ENCODE measurements at regions not wholly inside any gene's neighbourhood (a gene's known extent, or its start where the extent isn't known, plus 50 kb on each side); places are given as distances from the start of the nearest gene placed in this dataset.
"Not testable (repeated sequence)": the region's sequence is repeated elsewhere in the genome, so short reads cannot be mapped to it uniquely, and the experiment has no call there.

- WGBS, result 95% methylated on average over 6 of the region's 6 CpGs
- not testable (repeated sequence) for H3K27ac ChIP-seq (ENCODE audit: low read depth, low read length); H3K4me1 ChIP-seq (ENCODE audit: insufficient read depth, low read length); H3K9me3 ChIP-seq (ENCODE audit: insufficient read depth, low read depth, low read length); H3K27me3 ChIP-seq (ENCODE audit: insufficient read depth, low read length); H3K4me3 ChIP-seq (ENCODE audit: low read length); H3K36me3 ChIP-seq (ENCODE audit: insufficient read depth, low read length); H3K9ac ChIP-seq (ENCODE audit: low read depth, low read length)
These were observed 103.3 kb downstream of the DEFB131A start for GRCh38 chr4:9547470-9547869.

DNA sequence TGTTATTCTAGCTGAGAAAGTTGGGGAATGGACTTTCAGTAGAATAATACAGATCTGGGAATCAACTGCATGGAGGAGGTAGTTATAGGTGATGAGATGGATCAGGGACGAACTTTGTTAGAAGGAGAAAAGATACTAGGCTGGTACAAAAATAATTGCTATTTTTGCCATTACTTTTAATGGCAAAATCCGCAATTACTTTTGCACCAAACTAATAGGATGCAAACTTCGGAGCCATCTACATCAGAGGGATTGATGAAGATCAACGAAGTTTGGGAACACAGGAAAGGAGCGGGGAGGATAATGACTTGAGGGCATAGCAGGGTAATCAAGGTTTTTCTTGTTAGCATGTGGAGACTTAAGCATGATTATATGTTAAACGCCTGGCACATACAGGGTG is 111.9 kb downstream of the DEFB131A start:
- H3K9me3 ChIP-seq (ENCODE audit: insufficient read depth, low read depth, low read length); H3K4me1 ChIP-seq (ENCODE audit: insufficient read depth, low read length); H3K9ac ChIP-seq (ENCODE audit: low read depth, low read length); H3K27ac ChIP-seq (ENCODE audit: low read depth, low read length); H3K27me3 ChIP-seq (ENCODE audit: insufficient read depth, low read length); H3K36me3 ChIP-seq (ENCODE audit: insufficient read depth, low read length); H3K4me3 ChIP-seq (ENCODE audit: low read length): not testable (repeated sequence)
- WGBS, result 97% methylated on average over 6 of the region's 6 CpGs

GRCh38 chr4:9577869-9578268 is 133.7 kb downstream of the DEFB131A start:
- 68% methylated on average over 3 of the region's 3 CpGs for WGBS
- not testable (repeated sequence) for H3K4me1 ChIP-seq (ENCODE audit: insufficient read depth, low read length); H3K27ac ChIP-seq (ENCODE audit: low read depth, low read length)

DNA sequence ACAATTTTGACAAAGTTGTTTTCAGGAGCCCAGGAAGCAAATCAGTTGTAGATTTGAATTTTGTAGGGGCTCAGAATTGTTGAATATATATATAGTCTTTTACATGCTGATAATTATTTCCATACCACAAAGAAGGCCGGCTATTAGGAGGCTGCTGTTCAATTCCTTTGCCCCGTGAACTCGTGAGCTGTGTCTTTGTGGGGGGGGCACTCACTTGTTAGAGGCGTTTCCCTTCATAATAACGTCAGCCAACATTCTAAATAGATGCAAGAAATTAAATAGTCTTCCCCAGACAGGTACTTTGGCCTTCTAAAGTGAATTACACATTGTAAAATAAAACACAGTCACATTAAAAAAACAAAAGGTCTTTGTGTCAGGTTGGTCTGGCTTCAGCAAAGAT is 138.7 kb downstream of the DEFB131A start:
- H3K27me3 ChIP-seq (ENCODE audit: insufficient read depth, low read length); H3K9me3 ChIP-seq (ENCODE audit: insufficient read depth, low read depth, low read length); H3K4me3 ChIP-seq (ENCODE audit: low read length); H3K36me3 ChIP-seq (ENCODE audit: insufficient read depth, low read length); H3K9ac ChIP-seq (ENCODE audit: low read depth, low read length); H3K4me1 ChIP-seq (ENCODE audit: insufficient read depth, low read length); H3K27ac ChIP-seq (ENCODE audit: low read depth, low read length): not testable (repeated sequence)
- 95% methylated on average over 3 of the region's 5 CpGs for WGBS

More at GRCh38 chr4:9577869-9578268, 133.7 kb downstream of the DEFB131A start:
- H3K36me3 ChIP-seq (ENCODE audit: insufficient read depth, low read length); H3K9me3 ChIP-seq (ENCODE audit: insufficient read depth, low read depth, low read length); H3K9ac ChIP-seq (ENCODE audit: low read depth, low read length); H3K27me3 ChIP-seq (ENCODE audit: insufficient read depth, low read length); H3K4me3 ChIP-seq (ENCODE audit: low read length): not testable (repeated sequence)

DNA sequence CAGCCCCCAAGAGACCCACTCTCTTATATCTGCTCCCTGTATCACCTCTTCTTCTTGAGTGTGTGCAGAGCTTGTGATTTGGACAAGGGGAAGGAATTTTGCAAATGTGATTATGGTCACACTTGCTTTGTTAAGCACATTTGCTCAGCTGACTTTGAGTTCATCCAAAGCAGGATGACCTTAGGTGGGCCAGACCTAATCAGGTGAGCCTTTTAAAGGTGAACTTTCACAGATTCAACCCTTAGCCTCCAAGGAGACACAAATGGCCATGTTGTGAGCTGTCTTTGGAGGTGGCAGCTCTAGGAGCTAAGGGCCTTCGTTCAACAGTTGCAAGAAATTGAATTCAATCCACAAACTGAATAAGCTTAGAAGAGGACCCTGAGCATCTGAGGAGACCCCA is 147.8 kb downstream of the DEFB131A start:
- Histone ChIP-seq H3K36me3 (ENCODE audit: insufficient read depth, low read length) (no peaks in the 10 kb centered on the region), H3K27ac (ENCODE audit: low read depth, low read length) (no peak overlapping the region), H3K27me3 (ENCODE audit: insufficient read depth, low read length) (no peaks in the 10 kb centered on the region), H3K4me3 (ENCODE audit: low read length) (no peak overlapping the region), H3K9ac (ENCODE audit: low read depth, low read length) (no peak overlapping the region), H3K4me1 (ENCODE audit: insufficient read depth, low read length) (no peaks in the 10 kb centered on the region), H3K9me3 (ENCODE audit: insufficient read depth, low read depth, low read length) (no peaks in the 10 kb centered on the region)
- 94% methylated on average over 1 of the region's 1 CpG for WGBS

GRCh38 chr4:9594948-9595347 is 150.7 kb downstream of the DEFB131A start:
- H3K4me1 ChIP-seq (ENCODE audit: insufficient read depth, low read length), result no peaks in the 10 kb centered on the region
- WGBS, result 93% methylated on average over 1 of the region's 1 CpG

DNA sequence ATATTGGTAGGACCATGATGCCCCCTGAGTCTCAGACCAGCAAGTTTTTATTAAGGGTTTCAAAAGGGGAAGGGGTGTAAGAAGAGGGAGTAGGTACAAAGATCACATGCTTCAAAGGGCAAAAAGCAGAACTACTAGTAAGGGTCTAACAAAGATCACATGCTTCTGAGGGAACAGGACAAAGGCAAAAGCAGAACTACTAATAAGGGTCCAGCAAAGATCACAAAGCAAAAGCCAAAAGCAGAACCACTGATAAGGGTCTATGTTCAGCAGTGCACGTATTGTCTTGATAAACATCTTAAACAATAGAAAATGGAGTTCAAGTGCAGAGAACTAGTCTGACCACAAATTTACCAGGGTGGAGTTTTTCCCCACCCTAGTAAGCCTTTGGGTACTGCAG is 151.3 kb downstream of the DEFB131A start:
- not testable (repeated sequence) for H3K27ac ChIP-seq (ENCODE audit: low read depth, low read length); H3K9ac ChIP-seq (ENCODE audit: low read depth, low read length); H3K9me3 ChIP-seq (ENCODE audit: insufficient read depth, low read depth, low read length); H3K4me1 ChIP-seq (ENCODE audit: insufficient read depth, low read length); H3K4me3 ChIP-seq (ENCODE audit: low read length); H3K27me3 ChIP-seq (ENCODE audit: insufficient read depth, low read length); H3K36me3 ChIP-seq (ENCODE audit: insufficient read depth, low read length)
- 100% methylated on average over 1 of the region's 1 CpG for WGBS

More at GRCh38 chr4:9594948-9595347, 150.7 kb downstream of the DEFB131A start:
- Histone ChIP-seq H3K27me3 (ENCODE audit: insufficient read depth, low read length) (no peaks in the 10 kb centered on the region), H3K9me3 (ENCODE audit: insufficient read depth, low read depth, low read length) (no peaks in the 10 kb centered on the region), H3K9ac (ENCODE audit: low read depth, low read length) (no peak overlapping the region), H3K36me3 (ENCODE audit: insufficient read depth, low read length) (no peaks in the 10 kb centered on the region), H3K27ac (ENCODE audit: low read depth, low read length) (no peak overlapping the region), H3K4me3 (ENCODE audit: low read length) (no peak overlapping the region)

DNA sequence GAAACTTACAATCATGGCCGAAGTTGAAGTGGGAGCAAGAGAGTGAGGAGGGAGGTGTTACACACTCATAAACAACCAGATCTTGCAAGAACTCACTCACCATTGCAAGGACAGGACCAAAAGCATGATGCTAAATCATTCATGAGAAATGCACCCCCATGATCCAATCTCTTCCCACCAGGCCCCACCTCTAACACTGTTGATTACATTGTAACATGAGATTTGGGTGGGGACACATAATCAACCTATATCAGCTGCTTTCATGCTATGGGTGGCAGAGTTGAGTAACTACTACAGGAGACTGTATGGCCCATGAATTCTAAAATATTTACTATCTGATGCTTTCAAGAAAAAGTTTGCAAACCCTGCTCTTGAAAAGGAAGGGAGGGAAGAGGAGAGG is 155.1 kb downstream of the DEFB131A start:
- Histone ChIP-seq H3K4me1 (ENCODE audit: insufficient read depth, low read length) (0 out of 2 replicates have a peak, but pooled peaks cover 7% of the 10 kb centered on the region), H3K4me3 (ENCODE audit: low read length) (no peak overlapping the region), H3K9me3 (ENCODE audit: insufficient read depth, low read depth, low read length) (no peaks in the 10 kb centered on the region), H3K9ac (ENCODE audit: low read depth, low read length) (no peak overlapping the region), H3K27me3 (ENCODE audit: insufficient read depth, low read length) (no peaks in the 10 kb centered on the region), H3K36me3 (ENCODE audit: insufficient read depth, low read length) (no peaks in the 10 kb centered on the region), H3K27ac (ENCODE audit: low read depth, low read length) (no peak overlapping the region)
- 67% methylated on average over 1 of the region's 1 CpG for WGBS

DNA sequence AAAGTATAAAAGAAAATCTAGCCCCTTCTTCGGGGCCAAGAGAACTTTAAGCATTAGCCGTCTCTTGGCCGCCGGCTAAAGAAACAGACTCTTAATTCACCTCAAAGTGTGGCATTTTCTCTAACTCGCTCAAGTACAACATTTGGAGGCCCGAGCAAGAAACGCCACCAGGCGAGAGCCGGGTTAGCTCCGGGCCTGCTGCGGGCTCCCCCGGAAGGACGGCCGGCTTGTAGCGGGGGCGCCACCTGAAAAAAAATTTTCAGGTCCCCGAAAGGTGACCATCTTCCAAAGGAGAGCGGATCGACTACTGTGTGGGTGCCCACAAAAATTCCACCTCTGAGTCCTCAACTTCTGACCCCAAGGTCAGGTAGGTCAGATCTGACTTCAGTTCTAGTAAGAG is 156.0 kb downstream of the DEFB131A start:
- no peaks in the 10 kb centered on the region for H3K9me3 ChIP-seq (ENCODE audit: insufficient read depth, low read depth, low read length)
- H3K4me1 ChIP-seq (ENCODE audit: insufficient read depth, low read length), result 0 out of 2 replicates have a peak, but pooled peaks cover 11% of the 10 kb centered on the region
- no peak overlapping the region for H3K9ac ChIP-seq (ENCODE audit: low read depth, low read length)
- no peak overlapping the region for H3K4me3 ChIP-seq (ENCODE audit: low read length)
- no peaks in the 10 kb centered on the region for H3K36me3 ChIP-seq (ENCODE audit: insufficient read depth, low read length)
- no peak overlapping the region for H3K27ac ChIP-seq (ENCODE audit: low read depth, low read length)
- H3K27me3 ChIP-seq (ENCODE audit: insufficient read depth, low read length), result no peaks in the 10 kb centered on the region
- WGBS, result 90% methylated on average over 19 of the region's 19 CpGs

DNA sequence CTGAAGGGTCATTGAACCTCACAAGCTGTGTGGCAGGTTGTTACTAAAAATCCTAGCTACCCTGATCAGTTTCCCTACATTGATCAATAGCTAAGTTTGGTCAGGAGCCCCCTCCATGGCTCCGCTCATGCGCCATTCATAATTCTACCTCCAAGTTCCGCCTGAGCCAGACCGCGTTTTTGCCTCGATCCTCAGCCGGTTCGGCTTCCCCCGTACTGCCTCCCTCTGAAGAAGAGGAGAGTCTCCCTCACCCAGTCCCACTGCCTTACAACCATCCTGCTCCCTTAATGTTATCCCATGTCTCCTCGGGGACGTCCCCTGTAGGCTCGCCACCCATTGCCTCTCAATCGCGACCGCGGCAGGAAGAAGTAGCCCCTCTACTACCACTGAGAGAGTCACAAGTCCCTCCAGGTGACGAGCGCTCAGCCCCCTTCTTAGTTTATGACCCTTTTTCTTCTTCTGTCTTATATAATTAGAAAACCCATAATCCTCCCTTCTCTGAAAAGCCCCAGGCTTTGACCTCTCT is 158.2 kb downstream of the DEFB131A start:
- Histone ChIP-seq H3K36me3 (ENCODE audit: insufficient read depth, low read length) (no peaks in the 10 kb centered on the region), H3K27me3 (ENCODE audit: insufficient read depth, low read length) (no peaks in the 10 kb centered on the region), H3K9ac (ENCODE audit: low read depth, low read length) (no peak overlapping the region), H3K9me3 (ENCODE audit: insufficient read depth, low read depth, low read length) (no peaks in the 10 kb centered on the region), H3K4me3 (ENCODE audit: low read length) (no peak overlapping the region), H3K27ac (ENCODE audit: low read depth, low read length) (no peak overlapping the region), H3K4me1 (ENCODE audit: insufficient read depth, low read length) (peaks cover 14% of the 10 kb centered on the region; the same call in 1 of the 2 replicates)
- WGBS, result 93% methylated on average over 18 of the region's 18 CpGs

GRCh38 chr4:9604031-9604892 is 160.0 kb downstream of the DEFB131A start:
- WGBS, result 73% methylated on average over 16 of the region's 17 CpGs
- not testable (repeated sequence) for H3K9me3 ChIP-seq (ENCODE audit: insufficient read depth, low read depth, low read length); H3K27me3 ChIP-seq (ENCODE audit: insufficient read depth, low read length); H3K4me3 ChIP-seq (ENCODE audit: low read length); H3K36me3 ChIP-seq (ENCODE audit: insufficient read depth, low read length); H3K27ac ChIP-seq (ENCODE audit: low read depth, low read length); H3K9ac ChIP-seq (ENCODE audit: low read depth, low read length)
- peaks cover 14% of the 10 kb centered on the region; the same call in 1 of the 2 replicates for H3K4me1 ChIP-seq (ENCODE audit: insufficient read depth, low read length)

GRCh38 chr4:9604893-9605190 is 160.6 kb downstream of the DEFB131A start:
- H3K27me3 ChIP-seq (ENCODE audit: insufficient read depth, low read length); H3K4me3 ChIP-seq (ENCODE audit: low read length); H3K27ac ChIP-seq (ENCODE audit: low read depth, low read length); H3K9me3 ChIP-seq (ENCODE audit: insufficient read depth, low read depth, low read length); H3K36me3 ChIP-seq (ENCODE audit: insufficient read depth, low read length); H3K9ac ChIP-seq (ENCODE audit: low read depth, low read length): not testable (repeated sequence)
- H3K4me1 ChIP-seq (ENCODE audit: insufficient read depth, low read length), result peaks cover 14% of the 10 kb centered on the region; the same call in 1 of the 2 replicates
- 93% methylated on average over 5 of the region's 5 CpGs for WGBS

Data from HUES64 (cell line).